Mesothelial cell of epicardium (in vitro differentiated cells): ENCODE measurements at regions not wholly inside any gene's neighbourhood (a gene's known extent, or its start where the extent isn't known, plus 50 kb on each side); places are given as distances from the start of the nearest gene placed in this dataset.

Experiments used
- DNase-seq, 2 experiments: peaks; one replicate each; pipeline ENCODE4 v3.0.0; 2021; ENCODE audit warnings: low spot score in 2 of 2; ENCODE audit not compliant: unreplicated experiment in 2 of 2
- H3K27ac Mint-ChIP-seq: 2 replicates; pipeline ENCODE4 v1.8.0; 2021; ENCODE audit warnings: mixed read lengths
- H3K27me3 Mint-ChIP-seq: 2 replicates; pipeline ENCODE4 v1.8.0; 2021; ENCODE audit warnings: low read depth, mixed read lengths
- H3K36me3 Mint-ChIP-seq: 2 replicates; pipeline ENCODE4 v1.8.0; 2021; ENCODE audit warnings: mixed read lengths
- H3K4me1 Mint-ChIP-seq: 2 replicates; pipeline ENCODE4 v1.8.0; 2021; ENCODE audit warnings: mixed read lengths
- H3K4me3 Mint-ChIP-seq: 2 replicates; pipeline ENCODE4 v1.8.0; 2021; ENCODE audit warnings: mild to moderate bottlenecking, moderate library complexity, mixed read lengths
- H3K9me3 Mint-ChIP-seq: 2 replicates; pipeline ENCODE4 v1.8.0; 2021; ENCODE audit warnings: mixed read lengths
- TF ChIP-seq, protein P1 (sequence below): fragments of 200-600 bp; sonication (generic); IDR thresholded peaks from one replicate; pipeline ENCODE4 v1.5.0; 2021; ENCODE audit warnings: antibody characterized with exemption; ENCODE audit not compliant: unreplicated experiment

DNA sequence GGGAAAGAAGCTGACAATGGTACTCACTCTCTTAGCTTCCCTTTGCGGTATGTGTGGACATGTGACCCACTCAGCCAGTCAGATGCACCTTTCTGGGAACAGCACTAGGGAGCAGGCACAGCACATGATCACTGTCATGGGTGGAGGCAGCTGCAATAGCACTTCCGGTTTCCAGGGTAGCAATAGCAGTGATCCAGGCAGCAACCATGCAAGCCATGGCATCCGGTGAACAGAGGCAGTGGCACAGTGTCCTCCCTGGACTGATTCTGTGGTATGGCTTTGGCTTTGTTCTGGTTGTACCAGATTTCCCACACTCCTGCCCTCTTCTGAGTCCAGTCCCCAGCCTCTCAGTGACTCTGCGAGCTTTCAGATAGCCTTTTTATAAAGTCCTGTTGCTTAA, 86.8 kb upstream of the NAMPT start:
- no peak overlapping the region for H3K27ac Mint-ChIP-seq
- H3K4me3 Mint-ChIP-seq = no peak overlapping the region
- no peak for DNase-seq
- H3K27me3 Mint-ChIP-seq = peaks cover 1% of the 10 kb centered on the region
- no peaks in the 10 kb centered on the region for H3K36me3 Mint-ChIP-seq
- no peaks in the 10 kb centered on the region for H3K4me1 Mint-ChIP-seq
- TF ChIP-seq, protein P1, sequence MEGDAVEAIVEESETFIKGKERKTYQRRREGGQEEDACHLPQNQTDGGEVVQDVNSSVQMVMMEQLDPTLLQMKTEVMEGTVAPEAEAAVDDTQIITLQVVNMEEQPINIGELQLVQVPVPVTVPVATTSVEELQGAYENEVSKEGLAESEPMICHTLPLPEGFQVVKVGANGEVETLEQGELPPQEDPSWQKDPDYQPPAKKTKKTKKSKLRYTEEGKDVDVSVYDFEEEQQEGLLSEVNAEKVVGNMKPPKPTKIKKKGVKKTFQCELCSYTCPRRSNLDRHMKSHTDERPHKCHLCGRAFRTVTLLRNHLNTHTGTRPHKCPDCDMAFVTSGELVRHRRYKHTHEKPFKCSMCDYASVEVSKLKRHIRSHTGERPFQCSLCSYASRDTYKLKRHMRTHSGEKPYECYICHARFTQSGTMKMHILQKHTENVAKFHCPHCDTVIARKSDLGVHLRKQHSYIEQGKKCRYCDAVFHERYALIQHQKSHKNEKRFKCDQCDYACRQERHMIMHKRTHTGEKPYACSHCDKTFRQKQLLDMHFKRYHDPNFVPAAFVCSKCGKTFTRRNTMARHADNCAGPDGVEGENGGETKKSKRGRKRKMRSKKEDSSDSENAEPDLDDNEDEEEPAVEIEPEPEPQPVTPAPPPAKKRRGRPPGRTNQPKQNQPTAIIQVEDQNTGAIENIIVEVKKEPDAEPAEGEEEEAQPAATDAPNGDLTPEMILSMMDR = no peak
- H3K9me3 Mint-ChIP-seq = no peaks in the 10 kb centered on the region

DNA sequence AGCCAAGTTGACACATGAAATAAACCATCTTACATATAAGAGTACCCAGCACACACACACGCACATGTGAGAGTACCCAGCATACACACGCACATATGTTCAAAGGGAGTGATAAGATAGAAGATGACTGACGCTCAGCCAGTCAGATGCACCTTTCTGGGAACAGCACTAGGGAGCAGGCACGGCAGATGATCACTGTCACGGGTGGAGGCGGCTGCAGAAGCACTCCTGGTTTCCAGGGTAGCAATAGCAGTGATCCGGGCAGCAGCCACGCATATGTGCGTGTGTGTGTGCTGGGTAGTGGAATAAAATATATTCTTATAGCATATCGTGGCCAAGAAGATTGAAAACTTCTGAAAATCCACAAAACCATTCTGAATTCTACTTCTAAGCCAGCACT, 85.8 kb upstream of the NAMPT start:
- Mint-ChIP-seq H3K9me3 (no peaks in the 10 kb centered on the region), H3K27me3 (peaks cover 1% of the 10 kb centered on the region), H3K4me1 (no peaks in the 10 kb centered on the region), H3K36me3 (no peaks in the 10 kb centered on the region), H3K27ac (no peak overlapping the region), H3K4me3 (no peak overlapping the region)
- TF ChIP-seq, protein P1 = no peak
- DNase-seq = no peak

DNA sequence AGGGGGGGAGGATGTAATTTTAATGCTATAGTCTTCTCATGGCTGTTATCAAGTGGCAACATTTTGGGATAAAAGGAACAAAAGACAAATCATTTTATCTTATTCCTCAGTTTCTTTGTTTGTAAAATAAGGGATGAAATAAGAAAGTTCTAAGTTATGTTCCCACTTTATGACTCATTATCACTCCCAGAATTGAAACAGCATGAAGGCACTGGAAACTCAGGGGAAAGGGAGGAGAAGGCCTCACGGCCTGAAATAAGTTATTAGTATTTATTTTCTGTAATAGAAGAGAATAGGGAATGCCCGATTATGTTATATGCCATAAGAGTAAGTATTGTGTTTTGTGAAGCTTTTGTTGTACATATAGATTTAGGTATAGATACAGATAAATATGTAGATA, 85.0 kb upstream of the NAMPT start:
- Mint-ChIP-seq H3K4me3 (no peak overlapping the region), H3K27ac (no peak overlapping the region), H3K27me3 (peaks cover 1% of the 10 kb centered on the region), H3K9me3 (no peaks in the 10 kb centered on the region), H3K4me1 (no peaks in the 10 kb centered on the region), H3K36me3 (no peaks in the 10 kb centered on the region)
- DNase-seq = no peak
- TF ChIP-seq, protein P1 = no peak

DNA sequence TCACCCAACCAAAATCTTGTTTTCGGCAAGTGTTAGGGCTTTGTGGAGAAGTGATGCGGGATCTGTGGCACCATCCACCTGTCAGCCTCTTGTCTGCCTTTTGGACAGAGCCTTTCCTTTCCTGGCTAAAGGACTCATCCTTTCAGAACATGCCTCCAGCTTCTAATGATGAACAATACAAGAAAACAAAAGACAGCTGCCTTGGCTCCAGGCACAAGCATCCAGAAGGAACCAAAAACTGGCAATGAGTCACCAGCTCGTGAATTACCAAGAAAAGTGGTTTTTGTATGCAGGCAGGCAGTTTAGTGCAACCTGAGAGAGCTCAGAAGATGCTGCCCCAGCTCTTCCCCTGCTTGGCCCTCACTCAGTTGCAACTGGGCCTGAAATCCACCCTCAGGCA, 84.6 kb upstream of the NAMPT start:
- Mint-ChIP-seq H3K4me1 (no peaks in the 10 kb centered on the region), H3K27me3 (peaks cover 1% of the 10 kb centered on the region), H3K27ac (no peak overlapping the region), H3K36me3 (no peaks in the 10 kb centered on the region), H3K9me3 (no peaks in the 10 kb centered on the region), H3K4me3 (no peak overlapping the region)
- TF ChIP-seq, protein P1 = no peak
- DNase-seq = no peak

DNA sequence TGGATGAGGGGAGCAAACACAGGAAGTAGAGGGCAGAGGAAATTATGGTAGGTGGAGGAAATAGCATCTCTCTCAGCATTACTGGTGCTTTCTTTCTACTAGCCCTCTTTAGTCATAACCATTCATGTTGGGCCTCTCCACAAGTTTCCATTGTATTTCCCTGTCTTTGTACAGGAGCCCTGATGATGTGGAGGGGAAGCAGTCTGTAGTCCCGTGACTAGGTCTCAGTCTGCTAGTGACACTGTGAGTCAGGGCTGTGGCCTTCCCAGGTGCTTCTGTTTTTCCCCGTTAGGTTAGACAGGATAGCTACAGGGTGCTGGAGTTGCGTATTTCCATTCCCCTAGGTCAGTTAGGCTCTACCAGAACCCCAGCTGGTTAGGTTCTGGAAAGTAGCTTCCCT, 82.9 kb upstream of the NAMPT start:
- H3K27me3 Mint-ChIP-seq = peaks cover 3% of the 10 kb centered on the region
- H3K4me3 Mint-ChIP-seq = no peak overlapping the region
- H3K9me3 Mint-ChIP-seq = peaks cover 2% of the 10 kb centered on the region
- no peak for DNase-seq
- H3K4me1 Mint-ChIP-seq = no peaks in the 10 kb centered on the region
- no peaks in the 10 kb centered on the region for H3K36me3 Mint-ChIP-seq
- TF ChIP-seq, protein P1 = no peak
- no peak overlapping the region for H3K27ac Mint-ChIP-seq

DNA sequence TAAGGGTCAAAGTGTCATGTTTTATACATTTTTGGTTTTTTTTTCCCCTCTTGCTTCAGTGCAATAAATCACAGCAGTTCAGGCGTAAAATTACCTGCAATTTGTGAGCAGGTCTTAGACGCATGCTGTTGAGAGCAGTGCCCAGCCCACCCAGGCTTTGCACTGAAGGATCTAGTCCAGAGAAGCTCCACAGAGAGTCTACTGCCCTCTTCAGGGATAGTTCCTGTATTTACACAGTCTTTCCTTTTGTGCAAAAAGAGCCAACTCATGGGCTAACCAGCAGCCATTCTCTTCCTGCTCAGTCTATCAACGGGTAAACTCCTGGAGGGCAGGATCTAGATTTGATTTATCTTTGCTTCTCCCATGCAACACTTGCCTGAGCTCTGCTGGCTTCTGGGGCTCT, 82.2 kb upstream of the NAMPT start:
- Mint-ChIP-seq H3K36me3 (no peaks in the 10 kb centered on the region), H3K4me3 (no peak overlapping the region), H3K9me3 (peaks cover 8% of the 10 kb centered on the region), H3K27me3 (peaks cover 6% of the 10 kb centered on the region), H3K27ac (no peak overlapping the region), H3K4me1 (no peaks in the 10 kb centered on the region)
- TF ChIP-seq, protein P1 = no peak
- DNase-seq = no peak
